ENCODE measurements at regions not wholly inside any gene's neighbourhood (a gene's known extent, or its start where the extent isn't known, plus 50 kb on each side); places are given as distances from the start of the nearest gene placed in this dataset.
A peak's percentile ranks its signal among the peaks of the same experiment; 100 is the strongest.

- Histone ChIP-seq H3K4me3 (no peak overlapping the region), H3K4me1 (ENCODE audit: low read depth) (peaks cover 16% of the 10 kb centered on the region), H3K36me3 (no peaks in the 10 kb centered on the region), H3K9me3 (ENCODE audit: low read depth) (no peaks in the 10 kb centered on the region), H3K27ac (no peak overlapping the region), H3K27me3 (no peaks in the 10 kb centered on the region)
- no peak for TF ChIP-seq CTCF (IDR thresholded peaks at IDR 0.05; ENCODE audit: low read depth, low read length)
- no peak for DNase-seq (ENCODE audit: low read depth in 1 of 2, low spot score in 1 of 2)
Measured at GRCh38 chr14:87816416-87816815, 176.6 kb downstream of the GALC start.

- H3K27ac ChIP-seq = peak overlapping the region; percentile 68
- H3K9me3 ChIP-seq (ENCODE audit: low read depth) = no peaks in the 10 kb centered on the region
- TF ChIP-seq CTCF (IDR thresholded peaks at IDR 0.05; ENCODE audit: low read depth, low read length) = no peak
Measured at GRCh38 chr14:87815121-87815520, 177.9 kb downstream of the GALC start.

GRCh38 chr14:87813686-87814085, 179.3 kb downstream of the GALC start:
- DNase-seq (ENCODE audit: low read depth in 1 of 2, low spot score in 1 of 2) = no peak
- Histone ChIP-seq H3K36me3 (no peaks in the 10 kb centered on the region), H3K4me1 (ENCODE audit: low read depth) (peaks cover 27% of the 10 kb centered on the region), H3K4me3 (no peak overlapping the region), H3K27me3 (no peaks in the 10 kb centered on the region), H3K9me3 (ENCODE audit: low read depth) (no peaks in the 10 kb centered on the region), H3K27ac (peak overlapping the region; percentile 68)
- no peak for TF ChIP-seq CTCF (IDR thresholded peaks at IDR 0.05; ENCODE audit: low read depth, low read length)

More at GRCh38 chr14:87815121-87815520, 177.9 kb downstream of the GALC start:
- Histone ChIP-seq H3K36me3 (no peaks in the 10 kb centered on the region), H3K4me3 (no peak overlapping the region), H3K4me1 (ENCODE audit: low read depth) (peaks cover 22% of the 10 kb centered on the region), H3K27me3 (no peaks in the 10 kb centered on the region)
- DNase-seq (ENCODE audit: low read depth in 1 of 2, low spot score in 1 of 2) = no peak

- H3K27me3 ChIP-seq = no peaks in the 10 kb centered on the region
- H3K36me3 ChIP-seq = no peaks in the 10 kb centered on the region
- no peaks in the 10 kb centered on the region for H3K9me3 ChIP-seq (ENCODE audit: low read depth)
- peak overlapping the region; percentile 68 for H3K27ac ChIP-seq
- peaks cover 27% of the 10 kb centered on the region for H3K4me1 ChIP-seq (ENCODE audit: low read depth)
- no peak for TF ChIP-seq CTCF (IDR thresholded peaks at IDR 0.05; ENCODE audit: low read depth, low read length)
- no peak overlapping the region for H3K4me3 ChIP-seq
- DNase-seq (ENCODE audit: low read depth in 1 of 2, low spot score in 1 of 2) = no peak
Measured at GRCh38 chr14:87813211-87813610, 179.8 kb downstream of the GALC start.

GRCh38 chr14:87811246-87811645, 181.7 kb downstream of the GALC start:
- no peak for DNase-seq (ENCODE audit: low read depth in 1 of 2, low spot score in 1 of 2)
- H3K36me3 ChIP-seq = no peaks in the 10 kb centered on the region
- peak overlapping the region; percentile 89 for H3K27ac ChIP-seq
- peaks cover 27% of the 10 kb centered on the region for H3K4me1 ChIP-seq (ENCODE audit: low read depth)
- TF ChIP-seq CTCF (IDR thresholded peaks at IDR 0.05; ENCODE audit: low read depth, low read length) = no peak
- H3K4me3 ChIP-seq = no peak overlapping the region
- H3K27me3 ChIP-seq = no peaks in the 10 kb centered on the region
- H3K9me3 ChIP-seq (ENCODE audit: low read depth) = no peaks in the 10 kb centered on the region

GRCh38 chr14:87810711-87811110, 182.3 kb downstream of the GALC start:
- peak in 1 of 2 donors; percentile 15 for DNase-seq (ENCODE audit: low read depth in 1 of 2, low spot score in 1 of 2)
- Histone ChIP-seq H3K9me3 (ENCODE audit: low read depth) (no peaks in the 10 kb centered on the region), H3K27me3 (no peaks in the 10 kb centered on the region), H3K36me3 (no peaks in the 10 kb centered on the region), H3K27ac (peak overlapping the region; percentile 89), H3K4me1 (ENCODE audit: low read depth) (peaks cover 27% of the 10 kb centered on the region), H3K4me3 (no peak overlapping the region)
- TF ChIP-seq CTCF (IDR thresholded peaks at IDR 0.05; ENCODE audit: low read depth, low read length) = no peak
